22Rv1 (cell line): ENCODE measurements at regions not wholly inside any gene's neighbourhood (a gene's known extent, or its start where the extent isn't known, plus 50 kb on each side); places are given as distances from the start of the nearest gene placed in this dataset.

ENCODE experiments used
- H3K27ac ChIP-seq: fragments of 450-650 bp; 2 replicates; pipeline ENCODE4 v1.5.1; 2017
- ZFX ChIP-seq: fragments of 450-650 bp; IDR thresholded peaks from 2 replicates; pipeline ENCODE4 v1.6.1; 2017; ENCODE audit warnings: antibody characterized with exemption, borderline replicate concordance
- TF ChIP-seq, protein P1 (sequence below): fragments of 450-650 bp; IDR thresholded peaks from 2 replicates; pipeline ENCODE4 v1.5.1; 2017; ENCODE audit warnings: mild to moderate bottlenecking

DNA sequence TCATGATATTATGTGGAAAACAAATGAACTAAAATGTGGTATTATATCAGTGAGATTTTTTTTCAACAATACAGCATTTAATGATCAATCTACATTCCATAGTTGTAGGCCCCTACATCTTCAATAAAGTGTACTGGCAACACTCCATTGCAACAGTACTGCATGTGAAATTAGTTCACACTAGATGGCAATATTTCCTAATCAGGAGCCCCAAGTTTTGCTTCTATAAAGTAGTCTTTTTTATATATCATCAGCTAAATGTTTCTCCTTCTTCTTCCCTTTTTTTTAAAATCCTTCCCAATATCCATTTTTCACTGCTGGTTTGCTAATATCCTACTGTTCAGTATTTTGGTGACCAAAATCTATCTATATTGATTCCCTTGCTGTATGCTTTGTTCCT, 528.3 kb upstream of the ATXN8OS start:
- H3K27ac ChIP-seq = no peak overlapping the region
- TF ChIP-seq, protein P1, sequence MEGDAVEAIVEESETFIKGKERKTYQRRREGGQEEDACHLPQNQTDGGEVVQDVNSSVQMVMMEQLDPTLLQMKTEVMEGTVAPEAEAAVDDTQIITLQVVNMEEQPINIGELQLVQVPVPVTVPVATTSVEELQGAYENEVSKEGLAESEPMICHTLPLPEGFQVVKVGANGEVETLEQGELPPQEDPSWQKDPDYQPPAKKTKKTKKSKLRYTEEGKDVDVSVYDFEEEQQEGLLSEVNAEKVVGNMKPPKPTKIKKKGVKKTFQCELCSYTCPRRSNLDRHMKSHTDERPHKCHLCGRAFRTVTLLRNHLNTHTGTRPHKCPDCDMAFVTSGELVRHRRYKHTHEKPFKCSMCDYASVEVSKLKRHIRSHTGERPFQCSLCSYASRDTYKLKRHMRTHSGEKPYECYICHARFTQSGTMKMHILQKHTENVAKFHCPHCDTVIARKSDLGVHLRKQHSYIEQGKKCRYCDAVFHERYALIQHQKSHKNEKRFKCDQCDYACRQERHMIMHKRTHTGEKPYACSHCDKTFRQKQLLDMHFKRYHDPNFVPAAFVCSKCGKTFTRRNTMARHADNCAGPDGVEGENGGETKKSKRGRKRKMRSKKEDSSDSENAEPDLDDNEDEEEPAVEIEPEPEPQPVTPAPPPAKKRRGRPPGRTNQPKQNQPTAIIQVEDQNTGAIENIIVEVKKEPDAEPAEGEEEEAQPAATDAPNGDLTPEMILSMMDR = peak; percentile 51
- no peak for TF ChIP-seq ZFX

DNA sequence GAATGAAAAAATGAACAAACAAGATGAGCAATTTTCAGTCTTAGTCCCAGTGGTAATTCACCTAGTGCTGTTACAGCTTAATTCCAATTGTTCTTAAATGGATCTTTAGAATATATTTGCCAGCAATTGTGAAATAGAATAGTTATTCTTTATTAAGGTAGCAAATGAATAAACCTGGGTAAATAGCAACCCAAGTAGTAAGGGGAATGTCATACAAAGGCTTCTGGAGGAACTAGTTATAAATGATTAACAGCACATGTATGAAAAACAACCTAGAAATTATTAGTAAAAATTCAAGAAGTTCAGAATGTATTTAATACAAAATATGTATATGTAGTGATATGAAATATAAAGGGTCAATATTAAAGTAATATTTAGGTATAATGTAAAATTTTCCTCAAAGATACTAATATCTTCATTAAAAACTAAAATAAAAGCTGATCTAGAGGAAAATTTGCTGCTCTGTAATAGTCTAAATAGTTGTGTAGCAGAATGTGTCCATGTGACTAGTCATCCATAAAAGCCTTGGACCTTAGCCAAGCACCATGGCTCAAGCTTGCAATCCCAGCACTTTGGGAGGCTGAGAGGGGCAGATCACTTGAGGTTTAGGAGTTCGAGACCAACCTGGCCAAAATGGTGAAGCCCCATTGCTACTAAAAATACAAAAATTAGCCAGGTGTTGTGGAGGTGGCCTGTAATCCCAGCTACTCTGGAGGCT, 535.9 kb upstream of the ATXN8OS start:
- no peak for TF ChIP-seq ZFX
- TF ChIP-seq, protein P1 = no peak
- no peak overlapping the region for H3K27ac ChIP-seq

DNA sequence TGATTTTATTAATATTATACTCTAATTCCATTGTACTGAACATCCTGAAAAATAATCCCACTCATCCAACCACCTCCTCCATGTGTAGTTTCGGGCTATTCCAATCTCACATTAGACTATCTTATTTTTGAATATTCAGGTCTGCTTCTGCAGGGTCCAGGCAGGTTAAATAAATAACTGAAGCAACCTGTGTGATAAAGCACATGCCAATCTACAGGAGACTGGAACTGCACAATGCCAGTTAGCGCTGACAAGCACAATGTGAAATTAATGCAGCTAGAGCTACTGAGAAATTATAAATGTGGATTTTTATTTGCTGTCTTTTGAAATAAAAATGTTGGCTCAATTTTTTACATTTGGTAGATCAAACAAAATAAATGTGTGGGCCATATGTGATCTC, 540.1 kb upstream of the ATXN8OS start:
- TF ChIP-seq, protein P1 = no peak
- no peak for TF ChIP-seq ZFX
- H3K27ac ChIP-seq = no peak overlapping the region

DNA sequence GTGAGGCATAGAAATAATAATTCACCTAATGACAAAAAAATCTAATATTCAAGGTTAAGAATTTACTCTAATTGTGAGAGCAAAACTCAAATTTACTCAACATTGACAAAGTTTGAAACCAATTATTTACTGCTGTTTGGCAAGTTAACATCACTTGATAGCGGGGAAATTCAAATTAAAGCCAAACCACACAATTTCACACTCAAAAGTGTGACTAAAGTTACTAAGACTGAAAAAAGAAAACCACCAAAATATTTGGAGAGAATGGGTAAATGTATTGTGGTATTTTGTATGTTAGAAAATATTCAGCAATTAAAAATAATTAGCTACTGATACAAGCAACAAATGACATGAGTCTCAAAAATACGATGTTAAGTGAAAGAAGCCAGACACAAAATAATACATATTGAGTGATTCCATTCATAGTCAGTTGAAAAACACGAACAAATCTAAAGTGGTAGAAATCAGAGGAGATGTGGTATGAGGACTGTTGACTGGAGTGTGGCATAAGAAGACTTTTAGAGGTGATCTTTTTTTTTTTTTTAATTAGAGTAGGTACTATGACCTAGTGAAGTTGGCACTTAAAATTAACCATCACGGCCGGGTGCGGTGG, 541.4 kb upstream of the ATXN8OS start:
- no peak overlapping the region for H3K27ac ChIP-seq
- no peak for TF ChIP-seq ZFX
- TF ChIP-seq, protein P1 = no peak

DNA sequence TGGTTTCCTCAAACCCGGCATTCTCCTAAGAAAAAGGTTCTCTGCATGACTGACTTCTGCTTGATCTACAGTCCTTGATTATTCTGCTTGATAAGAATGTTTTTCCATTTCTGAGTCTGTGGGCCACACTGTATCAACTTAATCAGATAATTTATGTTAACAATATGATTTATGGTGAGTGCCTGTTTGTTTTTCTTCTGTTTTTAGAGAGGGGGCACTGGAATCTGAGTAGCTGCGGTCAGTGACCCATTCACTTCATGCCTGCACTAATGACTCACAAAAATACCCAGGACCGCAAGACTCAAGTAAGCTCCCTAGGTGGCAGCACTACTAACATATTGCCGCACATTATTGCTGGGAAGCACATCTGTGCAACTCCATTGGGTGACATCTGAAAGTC, 542.3 kb upstream of the ATXN8OS start:
- no peak overlapping the region for H3K27ac ChIP-seq
- TF ChIP-seq, protein P1 = peak; percentile 74
- TF ChIP-seq ZFX = no peak

DNA sequence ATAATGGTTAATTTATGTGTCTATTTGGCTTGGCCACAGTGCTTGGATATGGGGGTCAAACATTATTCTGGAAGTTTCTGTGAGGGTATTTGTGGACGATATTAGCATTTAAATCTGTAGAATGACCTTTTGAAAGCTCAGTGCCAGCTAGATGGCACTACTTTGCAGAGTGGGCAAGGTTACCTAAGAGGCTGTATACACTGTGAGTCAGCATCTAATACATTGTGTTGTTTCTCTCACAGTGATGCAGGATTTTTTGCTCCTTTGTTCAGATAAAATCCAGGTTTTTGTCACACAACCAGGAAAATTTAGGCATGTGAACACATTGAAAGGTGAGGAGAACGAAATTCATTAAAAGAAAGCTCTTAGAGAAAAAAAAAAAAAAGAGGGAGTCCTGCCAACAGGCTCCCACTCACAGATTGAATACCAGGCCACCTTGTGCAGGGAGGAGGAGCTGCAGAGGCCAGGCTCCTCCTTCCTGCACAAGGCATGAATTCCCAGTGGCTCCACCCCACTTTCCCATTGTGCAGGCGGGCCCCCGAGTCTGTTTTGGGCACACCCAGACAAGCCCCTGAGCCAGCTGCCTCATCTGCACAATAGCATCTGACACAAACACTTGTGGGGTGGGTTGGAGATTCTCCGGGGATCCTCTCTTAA, 551.0 kb upstream of the ATXN8OS start:
- H3K27ac ChIP-seq = no peak overlapping the region
- no peak for TF ChIP-seq ZFX
- TF ChIP-seq, protein P1 = no peak

DNA sequence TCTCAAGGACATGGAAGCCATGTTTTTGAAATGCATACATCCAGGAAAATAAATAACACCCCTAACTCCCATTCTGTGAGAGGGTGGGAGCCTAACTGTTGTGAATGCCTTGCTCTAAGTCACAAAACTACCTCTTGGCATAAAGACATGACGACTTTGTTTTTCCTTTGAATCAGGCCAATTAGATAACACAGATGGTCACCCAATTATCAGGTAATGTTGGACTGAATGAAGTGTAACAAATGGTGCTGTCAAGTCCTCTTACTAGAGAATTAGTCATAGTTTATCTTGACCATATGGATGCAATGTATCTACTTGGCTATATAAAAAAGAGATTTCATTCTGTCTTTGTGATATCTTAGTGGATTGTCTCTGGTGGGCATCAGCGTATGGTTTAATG, 553.6 kb upstream of the ATXN8OS start:
- TF ChIP-seq, protein P1 = no peak
- no peak for TF ChIP-seq ZFX
- H3K27ac ChIP-seq = no peak overlapping the region
